PFSK-1 (cell line): ENCODE measurements at regions not wholly inside any gene's neighbourhood (a gene's known extent, or its start where the extent isn't known, plus 50 kb on each side); places are given as distances from the start of the nearest gene placed in this dataset.

Experiments
- POLR2AphosphoS5 ChIP-seq: IDR thresholded peaks from 2 replicates; pipeline ENCODE4 v1.6.1; 2012; ENCODE audit warnings: low read depth, mild to moderate bottlenecking, control low read depth, low read length, moderate library complexity
- SIN3A ChIP-seq: IDR thresholded peaks from 2 replicates; pipeline ENCODE4 v1.6.1; 2012; ENCODE audit warnings: mild to moderate bottlenecking, low read length, moderate library complexity, borderline replicate concordance; ENCODE audit not compliant: insufficient read depth
- TAF1 ChIP-seq: IDR thresholded peaks from 2 replicates; pipeline ENCODE4 v1.6.1; 2012; ENCODE audit warnings: low read length, control low read depth, borderline replicate concordance; ENCODE audit not compliant: insufficient read depth

DNA sequence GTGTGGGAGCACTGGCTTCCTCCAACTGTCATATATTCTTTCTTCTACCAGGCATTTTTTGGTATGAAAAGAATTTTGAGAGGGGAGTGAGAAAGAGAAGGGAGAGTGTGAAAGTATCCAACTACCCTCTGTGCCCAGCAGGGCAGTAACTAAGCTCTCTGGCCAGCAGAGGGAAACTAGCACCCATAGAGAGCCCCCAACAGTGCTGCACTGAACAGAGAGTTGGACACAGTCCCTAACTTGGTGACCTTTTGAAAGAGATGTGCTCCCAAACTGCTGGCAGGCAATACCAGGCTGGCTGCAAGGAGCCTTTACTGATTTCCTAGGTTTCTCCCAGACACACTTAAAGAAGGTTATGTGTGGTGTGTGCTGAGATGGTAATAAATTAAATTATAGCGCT lies 118.8 kb upstream of the PBX1 start:
- TF ChIP-seq TAF1 (no peak), SIN3A (no peak), POLR2AphosphoS5 (no peak)
